A673 (cell line): ENCODE measurements at regions not wholly inside any gene's neighbourhood (a gene's known extent, or its start where the extent isn't known, plus 50 kb on each side); places are given as distances from the start of the nearest gene placed in this dataset.

Experiments used
- EZH2 ChIP-seq: fragments of 200-600 bp; sonication (generic); IDR thresholded peaks from 2 replicates; pipeline ENCODE4 v1.6.1; 2017; ENCODE audit warnings: borderline replicate concordance, low read depth, mild to moderate bottlenecking, mixed read lengths, antibody characterized with exemption, low read length; ENCODE audit not compliant: poor library complexity, severe bottlenecking
- TF ChIP-seq, protein P1 (sequence below): fragments of 300-800, 200-600 bp; sonication (generic); conservative IDR thresholded peaks from 2 replicates; pipeline ENCODE4 v1.5.1; 2017; ENCODE audit warnings: low read depth, mild to moderate bottlenecking, antibody characterized with exemption, low read length, moderate library complexity, mixed read lengths

GRCh38 chr4:37138019-37138653 lies 106.4 kb upstream of the NWD2 start:
- TF ChIP-seq, protein P1, sequence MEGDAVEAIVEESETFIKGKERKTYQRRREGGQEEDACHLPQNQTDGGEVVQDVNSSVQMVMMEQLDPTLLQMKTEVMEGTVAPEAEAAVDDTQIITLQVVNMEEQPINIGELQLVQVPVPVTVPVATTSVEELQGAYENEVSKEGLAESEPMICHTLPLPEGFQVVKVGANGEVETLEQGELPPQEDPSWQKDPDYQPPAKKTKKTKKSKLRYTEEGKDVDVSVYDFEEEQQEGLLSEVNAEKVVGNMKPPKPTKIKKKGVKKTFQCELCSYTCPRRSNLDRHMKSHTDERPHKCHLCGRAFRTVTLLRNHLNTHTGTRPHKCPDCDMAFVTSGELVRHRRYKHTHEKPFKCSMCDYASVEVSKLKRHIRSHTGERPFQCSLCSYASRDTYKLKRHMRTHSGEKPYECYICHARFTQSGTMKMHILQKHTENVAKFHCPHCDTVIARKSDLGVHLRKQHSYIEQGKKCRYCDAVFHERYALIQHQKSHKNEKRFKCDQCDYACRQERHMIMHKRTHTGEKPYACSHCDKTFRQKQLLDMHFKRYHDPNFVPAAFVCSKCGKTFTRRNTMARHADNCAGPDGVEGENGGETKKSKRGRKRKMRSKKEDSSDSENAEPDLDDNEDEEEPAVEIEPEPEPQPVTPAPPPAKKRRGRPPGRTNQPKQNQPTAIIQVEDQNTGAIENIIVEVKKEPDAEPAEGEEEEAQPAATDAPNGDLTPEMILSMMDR = no peak
- no peak for TF ChIP-seq EZH2
